HG02623 (cell line): ENCODE measurements at regions not wholly inside any gene's neighbourhood (a gene's known extent, or its start where the extent isn't known, plus 50 kb on each side); places are given as distances from the start of the nearest gene placed in this dataset.

ENCODE experiments used
- ATAC-seq: cut with Tn5 transposase; IDR thresholded peaks from one replicate; pipeline ENCODE4 v1.9.1; 2021; ENCODE audit warnings: moderate library complexity; ENCODE audit not compliant: unreplicated experiment

- no peak for ATAC-seq
Measured at GRCh38 chr14:48490756-48491155, 815.4 kb upstream of the MDGA2 start.

GRCh38 chr14:48473944-48474343 is 798.5 kb upstream of the MDGA2 start:
- no peak for ATAC-seq

- ATAC-seq, result no peak
Measured at GRCh38 chr14:48456051-48456450, 780.6 kb upstream of the MDGA2 start.

GRCh38 chr14:48454887-48455286 is 779.5 kb upstream of the MDGA2 start:
- no peak for ATAC-seq

GRCh38 chr14:48452437-48452995 is 777.1 kb upstream of the MDGA2 start:
- no peak for ATAC-seq

GRCh38 chr14:48435221-48435620 is 759.8 kb upstream of the MDGA2 start:
- ATAC-seq, result no peak

- ATAC-seq, result no peak
Measured at GRCh38 chr14:48430805-48431204, 755.4 kb upstream of the MDGA2 start.

GRCh38 chr14:48429512-48429911 is 754.1 kb upstream of the MDGA2 start:
- ATAC-seq, result no peak

- no peak for ATAC-seq
Measured at GRCh38 chr14:48417715-48418500, 742.5 kb upstream of the MDGA2 start.

GRCh38 chr14:48401321-48401720 is 725.9 kb upstream of the MDGA2 start:
- ATAC-seq, result no peak

- peak; percentile 48 for ATAC-seq
Measured at GRCh38 chr14:48398675-48399282, 723.4 kb upstream of the MDGA2 start.

GRCh38 chr14:48391661-48392060 is 716.3 kb upstream of the MDGA2 start:
- no peak for ATAC-seq

- ATAC-seq, result no peak
Measured at GRCh38 chr14:48390346-48390745, 714.9 kb upstream of the MDGA2 start.

GRCh38 chr14:48384821-48385220 is 709.4 kb upstream of the MDGA2 start:
- ATAC-seq, result no peak

GRCh38 chr14:48382961-48383360 is 707.6 kb upstream of the MDGA2 start:
- ATAC-seq, result no peak

- no peak for ATAC-seq
Measured at GRCh38 chr14:48378541-48378940, 703.1 kb upstream of the MDGA2 start.

- ATAC-seq, result no peak
Measured at GRCh38 chr14:48373981-48374380, 698.6 kb upstream of the MDGA2 start.

- no peak for ATAC-seq
Measured at GRCh38 chr14:48350971-48351370, 675.6 kb upstream of the MDGA2 start.

GRCh38 chr14:48349689-48350088 is 674.3 kb upstream of the MDGA2 start:
- no peak for ATAC-seq

GRCh38 chr14:48341069-48341468 is 665.7 kb upstream of the MDGA2 start:
- no peak for ATAC-seq

- ATAC-seq, result no peak
Measured at GRCh38 chr14:48333221-48333920, 658.0 kb upstream of the MDGA2 start.

- no peak for ATAC-seq
Measured at GRCh38 chr14:48331421-48331820, 656.0 kb upstream of the MDGA2 start.
